Peyer's patch (tissue), 4 donors: ENCODE measurements at regions not wholly inside any gene's neighbourhood (a gene's known extent, or its start where the extent isn't known, plus 50 kb on each side); places are given as distances from the start of the nearest gene placed in this dataset.

Experiments
- POLR2A ChIP-seq, 2 donors: fragments of 450-650 bp; IDR thresholded peaks; one replicate each; pipeline ENCODE4 v1.5.1; 2017; ENCODE audit warnings: antibody characterized with exemption in 2 of 2, mild to moderate bottlenecking in 2 of 2, moderate library complexity in 2 of 2
- TF ChIP-seq, protein P1 (sequence below), 6 experiments: fragments of 450-650 bp in 4 of 6; fragments of 200-600 bp in 2 of 6; sonication (generic) in 1 of 6; IDR thresholded peaks; one replicate each; pipeline ENCODE4 v1.5.1; 2017 to 2019; ENCODE audit warnings: antibody characterized with exemption in 6 of 6, mild to moderate bottlenecking in 3 of 6, moderate library complexity in 1 of 6

DNA sequence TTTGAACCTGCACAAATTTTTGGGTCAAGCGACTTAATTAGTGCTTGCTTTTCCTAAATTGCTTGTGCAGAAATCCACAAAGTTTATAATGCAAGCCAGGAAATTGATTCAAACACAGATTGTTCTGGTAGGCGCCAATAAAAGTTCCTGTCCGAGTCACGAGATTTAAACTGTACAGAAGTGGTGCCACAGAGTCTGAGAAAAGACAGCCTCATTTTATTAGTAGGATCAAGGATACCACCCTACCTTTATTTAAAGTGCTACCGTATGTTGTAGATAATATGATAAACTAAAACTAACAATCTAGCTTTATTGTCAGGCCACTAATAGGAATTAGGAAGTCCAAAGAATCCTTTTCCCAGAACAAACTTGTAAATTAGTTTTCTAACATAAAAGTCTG lies 696.7 kb downstream of the TNS3 start:
- TF ChIP-seq, protein P1, sequence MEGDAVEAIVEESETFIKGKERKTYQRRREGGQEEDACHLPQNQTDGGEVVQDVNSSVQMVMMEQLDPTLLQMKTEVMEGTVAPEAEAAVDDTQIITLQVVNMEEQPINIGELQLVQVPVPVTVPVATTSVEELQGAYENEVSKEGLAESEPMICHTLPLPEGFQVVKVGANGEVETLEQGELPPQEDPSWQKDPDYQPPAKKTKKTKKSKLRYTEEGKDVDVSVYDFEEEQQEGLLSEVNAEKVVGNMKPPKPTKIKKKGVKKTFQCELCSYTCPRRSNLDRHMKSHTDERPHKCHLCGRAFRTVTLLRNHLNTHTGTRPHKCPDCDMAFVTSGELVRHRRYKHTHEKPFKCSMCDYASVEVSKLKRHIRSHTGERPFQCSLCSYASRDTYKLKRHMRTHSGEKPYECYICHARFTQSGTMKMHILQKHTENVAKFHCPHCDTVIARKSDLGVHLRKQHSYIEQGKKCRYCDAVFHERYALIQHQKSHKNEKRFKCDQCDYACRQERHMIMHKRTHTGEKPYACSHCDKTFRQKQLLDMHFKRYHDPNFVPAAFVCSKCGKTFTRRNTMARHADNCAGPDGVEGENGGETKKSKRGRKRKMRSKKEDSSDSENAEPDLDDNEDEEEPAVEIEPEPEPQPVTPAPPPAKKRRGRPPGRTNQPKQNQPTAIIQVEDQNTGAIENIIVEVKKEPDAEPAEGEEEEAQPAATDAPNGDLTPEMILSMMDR (IDR thresholded peaks at IDR 0.05), result no peak
- TF ChIP-seq POLR2A (IDR thresholded peaks at IDR 0.05), result no peak
